Uterus (tissue), 3 donors: ENCODE measurements at regions not wholly inside any gene's neighbourhood (a gene's known extent, or its start where the extent isn't known, plus 50 kb on each side); places are given as distances from the start of the nearest gene placed in this dataset.

Source experiments
- DNase-seq, 2 donors: peaks; one replicate each; pipeline ENCODE4 v3.0.0-alpha.2; 2019 to 2020
- H3K27ac ChIP-seq, 2 donors: fragments of 200-600 bp; sonication (generic); 1 replicate in 1 of 2; 2 replicates in 1 of 2; pipeline ENCODE4 v1.5.1; 2016 to 2018
- H3K27me3 ChIP-seq, 2 donors: fragments of 200-600 bp; sonication (generic); one replicate each; pipeline ENCODE4 v1.5.1; 2018 to 2019; ENCODE audit warnings: control low read depth in 1 of 2
- H3K36me3 ChIP-seq, 2 donors: fragments of 200-600 bp; sonication (generic); one replicate each; pipeline ENCODE4 v1.5.1; 2019; ENCODE audit warnings: control low read depth in 1 of 2
- H3K4me1 ChIP-seq, 2 donors: fragments of 200-600 bp; sonication (generic); one replicate each; pipeline ENCODE4 v1.5.1; 2018 to 2019; ENCODE audit warnings: control low read depth in 1 of 2
- H3K4me3 ChIP-seq, 2 donors: fragments of 200-600 bp; sonication (generic); 1 replicate in 1 of 2; 2 replicates in 1 of 2; pipeline ENCODE4 v1.5.1; 2018 to 2019; ENCODE audit warnings: mild to moderate bottlenecking in 1 of 2
- H3K9me3 ChIP-seq, 2 donors: fragments of 200-600 bp; sonication (generic); one replicate each; pipeline ENCODE4 v1.5.1; 2019; ENCODE audit warnings: control low read depth in 1 of 2
- CTCF ChIP-seq, 4 experiments: fragments of 200-600 bp in 2 of 4; fragments of 450-650 bp in 2 of 4; sonication (generic) in 2 of 4; IDR thresholded peaks; one replicate each; pipeline ENCODE4 v1.5.1; 2016 to 2019; ENCODE audit warnings: antibody characterized with exemption in 4 of 4, mild to moderate bottlenecking in 2 of 4, moderate library complexity in 1 of 4
- POLR2A ChIP-seq, 2 donors: fragments of 450-650 bp; IDR thresholded peaks; one replicate each; pipeline ENCODE4 v1.6.1; 2016; ENCODE audit warnings: antibody characterized with exemption in 2 of 2, mild to moderate bottlenecking in 1 of 2, moderate library complexity in 1 of 2
- intact Hi-C: fragments of 100-400 bp; cut with DNase I; formaldehyde crosslinking; loops from one replicate; pipeline ENCODE4 v1.15.1; 2023; ENCODE audit warnings: low total_unique reads
- donor health status: DM: yes; HTN: yes; CAD: no.

DNA sequence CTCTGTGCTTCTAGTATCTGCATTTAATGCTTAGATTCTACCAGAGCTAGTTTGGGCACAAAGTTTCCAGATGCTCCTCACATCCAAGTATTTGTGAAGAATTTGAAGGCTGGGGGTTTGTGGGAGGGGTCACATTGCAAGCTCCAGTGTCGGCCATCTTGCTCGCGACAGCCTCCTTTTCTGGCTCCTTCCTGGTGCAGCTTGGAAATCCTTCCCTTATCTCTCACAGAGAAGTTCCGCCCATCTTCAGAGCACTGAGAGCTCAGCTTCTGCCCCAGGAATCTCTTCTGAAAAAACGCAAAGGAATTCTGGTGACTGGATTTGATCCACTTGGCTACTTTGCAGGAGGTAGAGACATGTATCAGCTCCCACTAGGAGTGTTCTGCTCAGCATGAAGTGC lies 497.5 kb downstream of the TBC1D22A start:
- intact Hi-C loops = no loop called here
- DNase-seq = no peak
- Histone ChIP-seq H3K36me3 (no peaks in the 10 kb centered on the region), H3K4me1 (no peaks in the 10 kb centered on the region), H3K4me3 (no peak overlapping the region), H3K27me3 (no peaks in the 10 kb centered on the region), H3K9me3 (no peaks in the 10 kb centered on the region), H3K27ac (no peak overlapping the region)
- no peak for TF ChIP-seq CTCF (IDR thresholded peaks at IDR 0.05)
- TF ChIP-seq POLR2A (IDR thresholded peaks at IDR 0.05) = no peak

- no peak for DNase-seq
- no peaks in the 10 kb centered on the region for H3K36me3 ChIP-seq
- H3K4me1 ChIP-seq = no peaks in the 10 kb centered on the region
- H3K27me3 ChIP-seq = no peaks in the 10 kb centered on the region
- no peaks in the 10 kb centered on the region for H3K9me3 ChIP-seq
- no peak overlapping the region for H3K27ac ChIP-seq
- H3K4me3 ChIP-seq = no peak overlapping the region
- no peak for TF ChIP-seq POLR2A (IDR thresholded peaks at IDR 0.05)
- TF ChIP-seq CTCF (IDR thresholded peaks at IDR 0.05) = no peak
- intact Hi-C loops = no loop called here
Measured at GRCh38 chr22:47259049-47259448, 496.6 kb downstream of the TBC1D22A start.

- H3K27me3 ChIP-seq = no peaks in the 10 kb centered on the region
- H3K4me3 ChIP-seq = no peak overlapping the region
- no peaks in the 10 kb centered on the region for H3K4me1 ChIP-seq
- no peak for TF ChIP-seq POLR2A (IDR thresholded peaks at IDR 0.05)
- TF ChIP-seq CTCF (IDR thresholded peaks at IDR 0.05) = no peak
- no peaks in the 10 kb centered on the region for H3K36me3 ChIP-seq
- H3K9me3 ChIP-seq = peaks cover 0 to 7% of the 10 kb centered on the region in 2 donors
- intact Hi-C loops = no loop called here
- no peak overlapping the region for H3K27ac ChIP-seq
- no peak for DNase-seq
Measured at GRCh38 chr22:47257976-47258375, 495.5 kb downstream of the TBC1D22A start.

GRCh38 chr22:47257566-47257965 lies 495.1 kb downstream of the TBC1D22A start:
- Histone ChIP-seq H3K9me3 (peaks cover 0 to 7% of the 10 kb centered on the region in 2 donors), H3K36me3 (no peaks in the 10 kb centered on the region), H3K27ac (no peak overlapping the region), H3K27me3 (no peaks in the 10 kb centered on the region), H3K4me3 (no peak overlapping the region), H3K4me1 (no peaks in the 10 kb centered on the region)
- DNase-seq = no peak
- intact Hi-C loops = no loop called here
- no peak for TF ChIP-seq POLR2A (IDR thresholded peaks at IDR 0.05)
- TF ChIP-seq CTCF (IDR thresholded peaks at IDR 0.05) = no peak

DNA sequence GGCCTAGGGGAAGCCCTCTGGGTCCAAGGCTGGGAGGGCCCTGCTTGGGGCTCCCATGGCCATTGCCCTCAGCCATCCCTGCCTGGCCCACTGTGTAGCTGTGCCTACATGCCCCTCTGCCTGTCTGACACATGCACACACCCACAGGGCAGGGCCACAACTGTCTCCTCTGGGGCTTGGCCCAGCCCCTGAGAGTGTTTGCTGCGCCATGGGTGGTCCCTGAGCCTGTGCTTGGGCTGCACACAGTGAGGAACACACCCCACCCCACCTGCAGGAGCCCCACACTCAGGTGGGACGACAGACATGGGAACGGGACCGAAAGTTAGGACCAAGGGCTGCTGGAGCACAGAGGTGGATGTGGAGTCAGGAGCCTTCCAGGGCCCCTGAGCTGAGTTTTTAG lies 489.5 kb downstream of the TBC1D22A start:
- TF ChIP-seq CTCF (IDR thresholded peaks at IDR 0.05) (no peak), POLR2A (IDR thresholded peaks at IDR 0.05) (no peak)
- Histone ChIP-seq H3K36me3 (no peaks in the 10 kb centered on the region), H3K27ac (no peak overlapping the region), H3K4me3 (no peak overlapping the region), H3K27me3 (no peaks in the 10 kb centered on the region), H3K9me3 (peaks cover 0 to 7% of the 10 kb centered on the region in 2 donors), H3K4me1 (no peaks in the 10 kb centered on the region)
- intact Hi-C loops = no loop called here
- DNase-seq = no peak
